HL-60 (cell line): ENCODE measurements at regions not wholly inside any gene's neighbourhood (a gene's known extent, or its start where the extent isn't known, plus 50 kb on each side); places are given as distances from the start of the nearest gene placed in this dataset.

Source experiments
- CTCF ChIP-seq: IDR thresholded peaks from one replicate; pipeline ENCODE4 v1.5.1; 2011; ENCODE audit warnings: low read length, control low read depth, inconsistent platforms; ENCODE audit not compliant: insufficient read depth
- POLR2AphosphoS5 ChIP-seq: IDR thresholded peaks from 2 replicates; pipeline ENCODE4 v1.6.1; 2012; ENCODE audit warnings: low read depth

GRCh38 chr14:27205036-27205435 lies 607.2 kb upstream of the NOVA1 start:
- no peak for TF ChIP-seq CTCF
- no peak for TF ChIP-seq POLR2AphosphoS5
